HG03196 (cell line): ENCODE measurements at regions not wholly inside any gene's neighbourhood (a gene's known extent, or its start where the extent isn't known, plus 50 kb on each side); places are given as distances from the start of the nearest gene placed in this dataset.
"Not testable (repeated sequence)": the region's sequence is repeated elsewhere in the genome, so short reads cannot be mapped to it uniquely, and the experiment has no call there.

ENCODE experiments used
- ATAC-seq: cut with Tn5 transposase; IDR thresholded peaks from one replicate; pipeline ENCODE4 v1.9.1; 2021; ENCODE audit not compliant: unreplicated experiment

GRCh38 chr2:16034151-16034974 is 94.0 kb downstream of the MYCN start:
- no peak for ATAC-seq

GRCh38 chr2:16033032-16033293 is 92.6 kb downstream of the MYCN start:
- ATAC-seq = no peak

GRCh38 chr2:16032282-16033031 is 92.1 kb downstream of the MYCN start:
- no peak for ATAC-seq

- ATAC-seq = no peak
Observed at GRCh38 chr2:16031848-16032159, 91.5 kb downstream of the MYCN start.

GRCh38 chr2:16031058-16031847 is 90.9 kb downstream of the MYCN start:
- ATAC-seq = no peak

- no peak for ATAC-seq
Observed at GRCh38 chr2:16030206-16031057, 90.1 kb downstream of the MYCN start.

GRCh38 chr2:16028644-16029043 is 88.3 kb downstream of the MYCN start:
- no peak for ATAC-seq

GRCh38 chr2:16026816-16027501 is 86.6 kb downstream of the MYCN start:
- no peak for ATAC-seq

GRCh38 chr2:16025876-16026640 is 85.7 kb downstream of the MYCN start:
- no peak for ATAC-seq

- no peak for ATAC-seq
Observed at GRCh38 chr2:16025211-16025875, 85.0 kb downstream of the MYCN start.

- not testable (repeated sequence) for ATAC-seq
Observed at GRCh38 chr2:16024628-16025027, 84.3 kb downstream of the MYCN start.

- ATAC-seq = no peak
Observed at GRCh38 chr2:16023506-16024360, 83.4 kb downstream of the MYCN start.

- ATAC-seq = no peak
Observed at GRCh38 chr2:16022548-16023240, 82.3 kb downstream of the MYCN start.

GRCh38 chr2:16021611-16022363 is 81.4 kb downstream of the MYCN start:
- ATAC-seq = no peak

- no peak for ATAC-seq
Observed at GRCh38 chr2:16020389-16021008, 80.1 kb downstream of the MYCN start.

- ATAC-seq = no peak
Observed at GRCh38 chr2:16019617-16020351, 79.4 kb downstream of the MYCN start.
